ENCODE measurements at regions not wholly inside any gene's neighbourhood (a gene's known extent, or its start where the extent isn't known, plus 50 kb on each side); places are given as distances from the start of the nearest gene placed in this dataset.

GRCh38 chr2:133777574-133777960, 209.3 kb upstream of the NCKAP5 start:
- no peak for ATAC-seq
- TF ChIP-seq CREB5 (CRISPR knock-in tag; IDR thresholded peaks at IDR 0.05; ENCODE audit: low read depth) = no peak
- TF ChIP-seq BACH2 (CRISPR knock-in tag; IDR thresholded peaks at IDR 0.05; ENCODE audit: borderline replicate concordance) = no peak
- no peak for TF ChIP-seq ZFP30 (CRISPR knock-in tag; IDR thresholded peaks at IDR 0.05)
- TF ChIP-seq CSRNP3 (CRISPR knock-in tag; IDR thresholded peaks at IDR 0.05) = no peak
- TF ChIP-seq SNAI2 (CRISPR knock-in tag; IDR thresholded peaks at IDR 0.05) = no peak
- no peak for TF ChIP-seq ZNF565 (CRISPR knock-in tag; conservative IDR thresholded peaks at IDR 0.05; ENCODE audit: low read depth)
- TF ChIP-seq OSR1 (CRISPR knock-in tag; IDR thresholded peaks at IDR 0.05) = no peak
- TF ChIP-seq TCF4 (CRISPR knock-in tag; IDR thresholded peaks at IDR 0.05; ENCODE audit: borderline replicate concordance) = no peak
- TF ChIP-seq TOX (CRISPR knock-in tag; IDR thresholded peaks at IDR 0.05; ENCODE audit: borderline replicate concordance) = no peak
- TF ChIP-seq ESRRG (CRISPR knock-in tag; IDR thresholded peaks at IDR 0.05) = no peak
- no peak for TF ChIP-seq ZC3H10 (CRISPR knock-in tag; IDR thresholded peaks at IDR 0.05)
- TF ChIP-seq RARB (CRISPR knock-in tag; IDR thresholded peaks at IDR 0.05) = no peak
- TF ChIP-seq PPARA (CRISPR knock-in tag; IDR thresholded peaks at IDR 0.05; ENCODE audit: borderline replicate concordance) = no peak
- no peak for TF ChIP-seq ZFP3 (CRISPR knock-in tag; IDR thresholded peaks at IDR 0.05)
- no peak for TF ChIP-seq ISL1 (CRISPR knock-in tag; IDR thresholded peaks at IDR 0.05)

GRCh38 chr2:133780099-133780996, 212.1 kb upstream of the NCKAP5 start:
- no peak for TF ChIP-seq TSHZ2 (CRISPR knock-in tag; IDR thresholded peaks at IDR 0.05)
- TF ChIP-seq TOX (CRISPR knock-in tag; IDR thresholded peaks at IDR 0.05; ENCODE audit: borderline replicate concordance) = no peak
- no peak for TF ChIP-seq PATZ1 (CRISPR knock-in tag; IDR thresholded peaks at IDR 0.05; ENCODE audit: borderline replicate concordance)
- no peak for TF ChIP-seq ISL1 (CRISPR knock-in tag; IDR thresholded peaks at IDR 0.05)
- TF ChIP-seq ZFP3 (CRISPR knock-in tag; IDR thresholded peaks at IDR 0.05) = no peak
- TF ChIP-seq ZC3H10 (CRISPR knock-in tag; IDR thresholded peaks at IDR 0.05) = no peak
- TF ChIP-seq CSRNP3 (CRISPR knock-in tag; IDR thresholded peaks at IDR 0.05) = no peak
- TF ChIP-seq ZFP30 (CRISPR knock-in tag; IDR thresholded peaks at IDR 0.05) = no peak
- no peak for TF ChIP-seq BACH2 (CRISPR knock-in tag; IDR thresholded peaks at IDR 0.05; ENCODE audit: borderline replicate concordance)
- TF ChIP-seq ESRRG (CRISPR knock-in tag; IDR thresholded peaks at IDR 0.05) = no peak
- no peak for TF ChIP-seq SNAI2 (CRISPR knock-in tag; IDR thresholded peaks at IDR 0.05)
- no peak for TF ChIP-seq CREB5 (CRISPR knock-in tag; IDR thresholded peaks at IDR 0.05; ENCODE audit: low read depth)
- TF ChIP-seq TCF4 (CRISPR knock-in tag; IDR thresholded peaks at IDR 0.05; ENCODE audit: borderline replicate concordance) = no peak
- no peak for TF ChIP-seq GLIS3 (CRISPR knock-in tag; IDR thresholded peaks at IDR 0.05)
- no peak for TF ChIP-seq POU6F1 (CRISPR knock-in tag; IDR thresholded peaks at IDR 0.05; ENCODE audit: borderline replicate concordance, low read depth)
- TF ChIP-seq PPARA (CRISPR knock-in tag; IDR thresholded peaks at IDR 0.05; ENCODE audit: borderline replicate concordance) = no peak
- TF ChIP-seq CSDC2 (CRISPR knock-in tag; IDR thresholded peaks at IDR 0.05) = no peak
- ATAC-seq = peak; percentile 90

All from SK-N-SH treated with all-trans-retinoic acid at 6 μM for 48 hours (cell line).